Stimulated activated CD8-positive, alpha-beta memory T cell treated with anti-CD3 and anti-CD28 coated beads, Interleukin-12 subunit alpha, Interleukin-12 subunit beta, amount 100 ng/mL, for 24 hours (primary cell): ENCODE measurements at regions not wholly inside any gene's neighbourhood (a gene's known extent, or its start where the extent isn't known, plus 50 kb on each side); places are given as distances from the start of the nearest gene placed in this dataset.

ENCODE experiments used
- DNase-seq: peaks from one replicate; pipeline ENCODE4 v3.0.0-alpha.2; 2020; ENCODE audit errors: extremely low read depth

DNA sequence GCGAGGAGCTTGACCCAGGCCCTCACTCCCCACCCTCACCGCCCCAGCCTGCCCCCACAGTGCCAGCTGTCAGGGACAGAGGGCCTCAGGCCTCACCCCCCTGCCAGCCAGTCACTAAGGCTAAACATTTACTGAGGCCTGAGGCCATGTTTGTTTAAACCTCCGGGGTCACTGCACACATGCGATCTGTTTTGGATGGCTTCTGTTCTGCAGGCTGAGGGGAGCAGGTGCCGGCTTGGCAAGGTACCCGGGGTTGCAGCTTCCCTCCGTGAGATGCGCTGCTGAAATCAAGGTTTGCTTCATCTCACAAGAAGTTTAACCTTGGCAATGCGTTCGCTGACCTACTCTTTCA is 103.3 kb upstream of the BOD1 start:
- DNase-seq = no peak

DNA sequence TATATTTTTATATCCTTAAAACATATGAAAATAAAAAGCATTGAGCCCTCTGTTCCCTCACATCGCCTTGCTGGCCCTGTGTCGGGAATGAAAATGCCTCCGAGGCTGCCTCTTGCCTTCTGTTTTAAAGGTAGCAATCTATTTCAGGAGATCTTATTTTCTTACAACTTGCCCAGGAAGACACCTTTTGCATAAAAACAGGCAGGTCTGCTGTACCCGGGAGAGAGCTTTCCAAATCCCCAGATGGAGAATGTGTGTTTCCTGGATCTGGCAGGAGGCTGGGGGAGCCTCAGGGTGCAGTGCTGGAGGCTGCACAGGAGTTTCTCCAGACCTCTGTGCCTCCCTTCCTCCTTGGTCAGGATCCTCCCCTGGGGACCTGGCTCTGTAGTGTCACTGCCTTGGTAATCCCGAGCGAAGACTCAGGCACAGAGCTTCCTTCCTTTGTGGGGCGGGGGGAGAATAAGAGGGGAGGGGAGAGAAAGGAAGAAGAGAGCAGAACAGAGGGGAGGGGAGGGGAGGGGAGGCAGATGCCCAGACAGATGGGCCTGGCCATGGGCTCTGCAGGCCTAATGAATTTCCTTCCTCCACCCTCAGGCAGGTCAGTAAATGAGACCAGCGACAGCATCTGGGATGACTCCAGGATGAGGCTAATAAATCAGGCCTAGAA is 104.0 kb upstream of the BOD1 start:
- DNase-seq = no peak

DNA sequence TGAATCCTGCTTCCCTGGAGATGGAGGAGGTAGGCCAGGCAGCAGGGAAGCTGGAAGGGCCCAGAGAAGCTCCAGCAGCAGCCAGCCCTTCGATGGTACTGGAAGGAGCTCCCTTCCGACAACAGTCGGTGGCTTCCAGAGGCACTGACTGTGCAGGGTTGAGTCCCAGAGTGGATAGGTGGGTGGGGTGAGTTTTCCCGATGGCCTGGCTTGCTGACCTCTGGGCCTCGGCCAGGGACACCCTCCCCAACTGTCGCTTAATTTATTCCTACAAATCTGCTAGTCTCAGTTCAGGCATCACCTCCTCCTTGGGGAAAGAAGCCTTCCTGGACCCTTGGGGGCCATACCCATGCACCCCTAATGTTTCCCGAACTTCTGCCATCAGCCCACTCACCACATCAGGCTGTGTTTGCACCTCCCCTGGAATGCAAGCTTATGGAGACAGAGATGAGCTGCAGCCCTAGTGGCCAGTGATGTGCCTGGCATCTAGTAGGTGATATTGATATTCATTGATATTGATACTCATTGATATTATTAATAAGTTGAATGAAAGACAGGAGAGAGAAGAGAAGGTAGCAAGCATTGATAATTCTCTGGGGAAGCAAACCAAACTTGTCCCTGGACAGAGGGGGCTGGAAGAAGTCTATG is 104.6 kb upstream of the BOD1 start:
- DNase-seq = no peak

DNA sequence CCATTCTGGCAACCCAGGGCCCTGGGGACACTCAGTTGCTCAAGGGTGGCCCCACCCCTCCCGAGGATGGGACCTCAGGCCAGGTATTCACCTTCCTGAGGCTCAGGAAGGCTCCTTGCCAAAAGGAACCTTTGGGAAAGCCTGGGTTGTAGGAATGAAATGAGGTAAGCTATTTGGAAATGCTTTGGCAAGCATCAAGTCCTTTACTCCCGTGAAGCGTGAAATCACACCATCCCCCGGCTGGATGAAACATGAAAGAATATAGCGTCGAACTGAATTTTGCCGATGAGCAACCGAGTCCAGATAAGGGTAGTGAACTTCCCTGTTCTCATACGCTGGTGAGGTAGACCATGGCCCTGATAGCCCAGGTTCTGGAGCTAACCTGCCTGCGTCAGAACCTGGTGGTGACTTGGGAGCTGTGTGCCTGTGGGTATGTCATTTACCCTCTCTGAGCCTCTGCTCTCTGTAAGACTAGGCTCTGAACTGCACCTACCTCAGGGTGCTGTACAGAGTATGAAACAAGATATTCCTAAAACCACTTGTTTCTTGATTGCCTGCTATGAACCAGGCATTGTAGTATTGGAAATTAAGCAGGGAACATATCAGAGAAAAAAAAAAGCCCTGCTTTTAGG is 105.3 kb upstream of the BOD1 start:
- DNase-seq = no peak

DNA sequence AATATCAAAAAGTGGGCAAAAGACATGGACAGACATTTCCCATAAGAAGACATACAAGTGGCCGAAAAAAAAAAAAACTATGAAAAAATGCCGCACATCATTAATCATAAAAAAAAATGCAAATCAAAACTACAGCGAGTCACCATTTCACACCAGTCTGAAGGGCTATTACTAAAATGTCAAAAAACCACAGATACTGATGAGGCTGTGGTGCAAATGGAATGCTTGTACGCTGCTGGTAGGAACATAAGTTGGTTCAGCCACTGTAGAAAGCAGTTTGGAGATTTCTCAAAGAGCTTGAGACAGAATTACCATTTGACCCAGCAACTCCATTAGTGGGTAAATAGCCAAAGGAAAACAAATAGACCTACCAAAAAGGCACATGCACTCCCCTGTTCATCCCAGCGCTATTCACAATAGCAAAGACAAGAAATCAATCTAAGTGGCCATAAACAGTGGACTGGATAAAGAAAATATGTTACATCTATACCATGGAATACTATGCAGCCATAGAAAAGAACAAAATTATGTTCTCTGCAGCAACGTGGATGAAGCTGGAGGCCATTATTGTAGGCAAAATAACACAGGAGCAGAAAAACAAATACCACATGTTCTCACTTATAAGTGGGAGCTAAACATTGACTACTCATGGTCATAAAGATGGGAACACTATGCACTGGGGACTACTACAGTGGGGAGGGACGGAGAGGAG is 110.6 kb upstream of the BOD1 start:
- DNase-seq = no peak

DNA sequence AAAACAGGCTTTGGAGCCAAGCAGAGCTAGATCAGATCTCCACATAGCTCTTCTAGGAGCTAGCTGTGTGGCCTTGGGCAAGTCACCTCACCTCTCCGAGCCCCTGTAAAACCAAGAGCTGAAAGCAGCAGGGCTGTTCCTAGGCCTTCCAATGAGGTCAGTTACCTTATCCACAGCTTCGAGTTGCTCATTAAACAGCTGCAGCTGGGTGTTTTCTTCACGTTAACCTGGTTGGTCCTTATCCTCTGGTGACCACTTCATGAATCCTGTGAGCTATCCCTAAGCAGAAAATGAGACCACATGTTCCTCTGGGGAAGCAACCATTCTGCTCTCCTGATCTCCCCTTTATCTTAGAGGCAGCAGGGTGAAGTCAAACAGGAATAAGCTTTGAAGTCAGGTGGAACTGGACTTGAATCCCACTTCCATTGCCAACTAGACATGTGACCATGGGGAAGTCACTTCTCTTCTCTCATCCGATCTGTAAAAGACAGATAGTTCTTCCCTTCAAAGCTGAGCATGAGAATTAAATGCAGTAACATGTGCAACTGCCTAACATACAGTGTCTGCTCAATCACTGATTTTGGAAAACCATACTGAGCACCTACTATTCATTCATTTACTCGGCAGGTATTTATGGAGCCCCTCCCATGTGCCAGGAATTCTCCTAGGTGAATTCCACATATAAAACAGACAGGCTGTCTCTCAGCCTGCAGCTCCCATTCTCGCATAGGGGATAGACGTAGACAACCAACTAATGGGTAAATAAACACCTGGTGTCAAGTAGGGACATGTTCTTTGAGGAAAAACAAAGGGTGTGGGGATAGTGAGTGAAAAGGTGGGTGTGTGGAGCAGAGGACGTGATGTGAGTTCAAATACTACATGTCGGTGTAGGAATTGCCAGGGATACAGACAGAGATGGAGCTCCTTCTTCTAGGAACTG is 111.7 kb upstream of the BOD1 start:
- DNase-seq = no peak

DNA sequence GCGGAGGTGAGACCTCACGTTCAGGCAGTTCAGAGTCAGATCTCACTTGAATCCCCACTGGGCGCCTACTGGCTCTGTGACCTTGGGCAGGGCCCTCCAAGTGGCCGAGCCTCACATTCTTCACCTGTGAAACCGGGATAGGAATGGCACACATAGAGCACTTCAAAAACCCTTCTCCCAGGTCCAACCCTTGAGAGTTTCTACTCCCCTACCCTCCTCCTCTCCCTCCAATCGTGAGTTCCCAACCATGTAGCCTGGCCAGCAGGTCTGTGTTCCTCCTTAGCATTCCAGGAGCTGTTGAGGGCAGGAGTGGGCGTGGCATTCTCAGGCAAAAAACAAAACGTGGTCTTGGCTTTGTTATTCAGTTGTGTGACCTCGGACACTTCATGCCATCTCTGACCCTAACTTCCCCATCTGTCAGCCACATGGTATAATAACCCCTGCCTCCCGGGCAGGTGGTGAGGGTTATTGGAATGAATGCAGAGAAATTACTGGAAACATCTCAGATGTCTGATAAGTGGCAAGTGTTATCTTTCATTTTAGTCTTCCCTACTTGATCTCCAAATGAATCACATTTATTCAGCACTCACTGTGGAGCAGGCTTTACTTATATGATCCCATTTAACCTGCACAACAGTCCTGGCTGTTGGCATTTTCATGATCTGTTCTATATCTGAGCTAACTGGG is 112.8 kb upstream of the BOD1 start:
- no peak for DNase-seq

DNA sequence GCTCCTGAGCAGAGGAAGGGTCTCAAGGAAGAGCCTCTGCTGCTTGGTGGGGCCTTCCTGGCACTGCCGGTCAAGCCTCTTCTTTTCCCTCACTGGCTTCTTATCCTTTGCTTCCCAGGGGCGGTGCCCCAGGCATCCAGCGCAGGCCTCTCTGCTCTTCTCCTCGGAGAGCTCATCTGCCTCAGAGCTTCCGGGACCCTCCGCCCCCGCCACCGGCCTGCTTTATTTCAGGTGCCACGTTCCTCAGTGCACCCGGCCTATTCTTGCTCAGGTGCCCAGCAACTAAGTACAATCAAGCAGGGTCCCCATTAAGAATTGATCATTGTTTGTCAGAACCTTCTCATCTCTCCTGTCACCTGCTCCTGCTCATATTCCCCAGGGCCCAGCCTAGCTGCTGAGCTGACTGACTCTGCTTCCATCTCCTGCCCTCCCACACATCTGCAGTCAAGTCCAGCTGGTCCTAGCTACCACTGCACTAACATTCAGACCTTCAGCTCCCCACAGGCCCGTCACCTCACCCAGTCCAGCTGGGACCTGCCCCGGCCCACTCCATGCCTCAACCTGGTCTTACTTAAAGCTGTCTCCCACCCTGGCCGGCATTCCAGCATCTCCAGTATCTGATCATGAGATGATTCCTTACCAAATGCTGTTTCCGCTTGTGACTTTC is 114.3 kb upstream of the BOD1 start:
- no peak for DNase-seq

DNA sequence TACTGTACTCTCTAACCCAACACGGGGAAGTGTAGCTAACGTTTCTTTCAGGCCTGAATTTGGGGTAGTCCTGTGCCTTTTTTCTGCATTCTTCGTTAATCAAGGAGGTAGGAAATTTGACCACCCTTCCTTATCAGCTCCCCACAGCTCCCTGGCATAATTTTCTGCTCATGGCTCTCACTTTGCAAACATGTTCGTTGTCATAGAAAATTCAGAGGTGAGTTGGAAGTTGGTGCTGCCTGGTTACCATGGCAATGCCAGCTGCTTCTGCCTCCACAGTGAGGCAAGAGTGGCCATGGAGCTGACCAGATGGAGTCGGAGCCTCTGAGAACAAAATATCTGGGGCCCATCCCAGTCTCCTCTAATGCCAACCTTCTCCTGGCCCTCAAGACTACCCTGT is 116.6 kb upstream of the BOD1 start:
- DNase-seq = no peak

DNA sequence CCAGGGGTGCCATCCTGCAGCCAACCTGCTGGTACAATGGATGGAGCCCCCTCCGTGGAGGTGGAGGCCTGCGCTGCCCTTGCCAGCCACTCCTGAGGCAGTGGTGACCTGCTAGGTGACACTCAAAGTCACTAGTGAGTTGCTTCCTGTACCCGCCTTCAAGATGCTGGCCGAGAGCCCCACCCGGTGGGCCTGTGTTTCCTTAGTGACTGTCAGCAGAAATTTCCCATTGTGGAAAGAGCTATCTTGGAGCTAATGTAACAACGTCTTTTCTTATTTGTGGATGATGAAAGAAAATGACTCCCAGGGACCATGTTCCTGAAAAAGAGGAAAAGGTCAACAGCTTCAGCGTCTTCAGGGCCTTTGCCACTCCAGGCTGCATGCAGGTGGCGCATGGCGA is 117.0 kb upstream of the BOD1 start:
- no peak for DNase-seq

DNA sequence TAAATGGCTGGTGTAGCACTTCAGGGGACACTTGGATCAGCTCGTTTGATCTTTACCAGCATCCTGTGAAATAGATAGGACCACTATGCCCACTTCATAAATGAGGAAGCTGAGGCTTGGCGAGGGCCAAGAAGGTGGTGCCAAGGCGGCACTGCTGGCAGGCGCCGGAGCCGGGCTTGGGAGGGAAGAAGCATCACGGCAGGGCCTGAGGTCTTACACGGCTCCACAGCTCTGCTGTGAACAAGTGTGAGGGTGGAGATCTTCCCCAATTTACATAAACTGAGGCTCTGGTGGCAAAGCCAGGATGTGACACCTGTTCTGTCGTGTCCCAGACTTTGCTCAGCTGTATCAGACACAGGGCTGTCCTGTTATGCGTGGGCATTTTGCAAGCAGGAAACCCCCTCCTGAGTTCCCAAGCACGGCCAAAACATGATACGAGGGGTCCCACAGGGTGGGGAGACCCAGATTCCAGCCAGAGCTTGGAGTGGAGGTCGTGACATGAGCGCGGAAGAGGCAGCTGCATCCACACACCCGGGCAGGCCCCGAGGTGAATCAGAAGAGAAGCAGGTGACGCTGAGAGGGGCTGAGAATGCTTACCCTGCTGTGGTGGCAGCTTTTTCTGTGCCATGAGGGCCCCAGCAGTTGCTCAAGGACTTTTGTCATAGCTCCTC is 117.5 kb upstream of the BOD1 start:
- DNase-seq = no peak

DNA sequence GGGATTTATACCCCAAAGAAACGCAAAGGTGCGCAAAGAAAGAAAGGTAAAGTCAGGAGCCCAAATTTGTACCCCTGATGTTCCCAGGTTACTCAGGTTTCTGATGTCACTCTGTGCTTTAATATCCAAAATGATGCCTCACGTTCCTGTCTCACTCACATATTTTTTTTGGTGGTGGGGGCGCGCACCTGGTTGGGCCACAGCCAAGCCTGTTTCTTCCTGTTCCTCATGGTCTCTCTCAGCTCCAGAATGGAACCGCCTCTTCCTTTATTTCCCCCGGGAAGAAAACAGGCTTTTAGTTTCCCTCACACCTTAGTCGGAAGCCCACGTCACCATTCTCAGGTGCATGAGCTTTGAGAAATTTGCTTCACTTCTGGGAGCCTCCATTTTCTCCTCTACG is 118.3 kb upstream of the BOD1 start:
- no peak for DNase-seq

DNA sequence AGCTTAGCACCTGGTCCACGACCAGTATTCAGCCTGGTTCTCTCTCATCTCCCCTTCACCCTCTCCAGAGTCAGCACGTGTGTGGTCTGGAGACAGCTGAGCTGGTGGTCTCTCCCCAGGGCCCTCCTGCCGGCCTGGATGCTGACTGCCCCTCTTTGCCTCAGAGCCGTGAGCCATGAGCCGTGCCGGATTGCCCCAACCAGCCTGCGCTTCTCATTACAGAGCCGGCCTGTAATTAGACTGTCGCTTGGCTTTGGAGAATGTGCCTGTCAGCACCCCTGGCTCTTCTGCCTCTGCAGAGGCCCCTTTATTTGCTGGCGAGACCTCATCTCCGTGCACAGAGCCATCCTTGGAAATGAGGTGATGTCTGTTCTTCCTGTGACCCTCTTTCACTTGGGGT is 118.7 kb upstream of the BOD1 start:
- DNase-seq = no peak

DNA sequence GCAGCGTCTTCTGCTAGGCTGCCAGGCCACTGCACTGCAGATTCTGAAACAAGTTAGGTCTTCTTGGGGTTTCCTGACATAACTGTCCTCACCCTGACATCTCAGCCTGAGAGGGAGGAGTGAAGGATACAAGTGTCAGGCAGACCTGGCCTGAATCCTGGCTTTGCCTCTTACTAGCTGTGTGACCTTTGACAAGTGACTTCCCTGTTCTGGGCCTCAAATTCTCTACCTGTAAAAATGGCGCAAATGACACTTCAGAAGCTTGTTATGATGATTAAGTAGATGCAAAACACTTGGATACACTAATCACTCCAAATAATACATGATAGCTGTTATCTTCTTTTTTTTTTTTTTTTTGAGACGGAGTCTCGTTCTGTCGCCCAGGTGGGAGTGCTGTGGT is 119.2 kb upstream of the BOD1 start:
- DNase-seq = no peak

DNA sequence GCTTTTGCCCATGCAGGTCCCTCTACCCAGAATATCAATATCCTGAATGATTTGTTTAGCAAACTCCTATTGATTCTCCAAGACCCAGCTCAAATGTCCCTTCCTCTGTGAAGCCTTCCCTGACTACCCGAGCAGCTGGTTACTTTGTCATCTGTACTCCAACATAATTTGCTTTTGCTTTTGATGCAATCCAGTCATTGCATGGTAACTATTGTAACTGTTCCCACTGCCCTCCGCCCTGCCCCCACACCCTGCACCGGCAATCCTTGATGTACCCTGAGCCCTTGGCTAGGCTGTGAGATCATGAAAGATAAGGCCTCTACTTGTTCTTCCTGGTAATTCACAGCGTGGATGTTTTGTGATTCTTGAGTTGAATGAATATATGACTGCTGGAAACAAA is 119.9 kb upstream of the BOD1 start:
- no peak for DNase-seq

DNA sequence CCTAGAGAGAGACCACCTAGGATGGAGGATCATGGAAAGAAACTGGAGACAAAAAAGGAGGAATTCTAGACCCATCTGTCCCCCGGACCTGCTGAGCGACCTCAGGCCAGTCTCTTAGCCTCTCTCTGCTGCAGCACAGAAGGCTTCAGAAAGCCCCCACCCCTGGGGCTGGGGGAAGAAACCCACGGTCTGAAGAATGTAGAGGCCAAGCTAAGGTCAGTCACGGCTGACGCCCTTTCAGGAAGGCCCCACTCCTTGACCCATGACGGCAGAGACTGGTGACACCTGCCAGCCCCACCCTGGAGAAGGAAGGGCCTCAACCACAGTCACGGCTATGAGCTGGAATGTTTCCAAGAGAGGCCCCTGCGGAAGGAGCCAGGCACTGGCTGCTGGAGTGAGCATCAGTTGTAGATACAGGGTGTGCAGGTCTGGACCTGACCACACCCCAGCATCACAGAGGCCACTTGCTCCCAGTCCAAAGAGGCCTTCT is 120.5 kb upstream of the BOD1 start:
- no peak for DNase-seq

DNA sequence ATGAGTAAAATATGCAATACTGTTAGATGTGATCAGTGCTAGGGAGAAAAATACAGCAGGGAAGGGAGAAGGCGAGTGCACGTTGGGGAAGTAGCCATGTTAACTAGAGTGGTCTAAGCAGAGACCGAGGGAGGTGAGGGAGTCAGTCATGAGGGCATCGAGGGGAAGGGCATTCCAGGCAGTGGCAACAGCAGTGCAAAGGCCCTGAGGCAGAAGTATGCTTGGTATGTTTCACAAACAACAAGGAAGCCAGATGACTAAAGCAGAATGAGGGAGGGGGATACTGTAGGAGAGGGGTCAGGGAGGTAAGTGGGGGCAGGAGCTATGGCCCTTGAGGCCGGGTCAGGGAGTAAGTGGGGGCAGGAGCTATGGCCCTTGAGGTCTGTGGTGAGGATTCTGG is 123.3 kb upstream of the BOD1 start:
- no peak for DNase-seq

DNA sequence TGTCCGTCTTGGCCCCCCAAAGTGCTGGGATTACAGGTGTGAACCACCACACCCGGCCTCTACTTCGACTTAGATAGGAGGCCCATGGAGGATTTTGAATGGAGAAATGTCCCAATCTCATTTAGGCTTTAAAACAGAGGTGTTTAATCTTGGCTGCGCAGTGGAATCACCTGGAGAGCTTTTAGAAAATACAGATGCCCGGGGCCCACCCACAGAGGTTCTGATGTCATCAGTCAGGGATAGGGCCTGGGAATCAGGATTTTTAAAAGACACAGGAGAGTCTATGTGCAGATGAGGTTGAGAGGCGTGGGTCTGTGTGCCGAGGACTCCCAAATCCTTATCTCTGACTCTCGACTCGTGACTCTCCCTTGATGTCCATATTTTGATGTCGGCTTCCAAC is 124.0 kb upstream of the BOD1 start:
- no peak for DNase-seq

DNA sequence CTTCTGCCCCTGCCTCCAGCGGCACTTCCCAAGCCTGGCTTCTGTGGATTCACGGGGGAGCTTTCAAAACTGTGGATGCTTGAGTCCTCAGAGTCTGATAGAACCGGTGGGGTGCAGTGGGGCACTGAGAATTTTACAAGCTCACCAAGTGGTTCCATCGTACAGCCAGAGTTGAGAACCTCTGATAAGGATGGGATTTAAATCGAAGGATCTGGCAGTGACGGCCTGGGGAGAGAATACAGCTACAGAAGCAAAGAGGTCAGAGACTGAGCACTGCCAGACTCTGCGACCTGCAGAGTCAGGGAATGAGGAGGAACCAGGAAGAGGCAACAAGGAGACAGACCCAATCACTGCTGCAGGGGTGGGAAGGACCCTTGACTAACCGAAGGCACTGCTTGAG is 124.6 kb upstream of the BOD1 start:
- DNase-seq = no peak
